ENCODE measurements at regions not wholly inside any gene's neighbourhood (a gene's known extent, or its start where the extent isn't known, plus 50 kb on each side); places are given as distances from the start of the nearest gene placed in this dataset.

DNA sequence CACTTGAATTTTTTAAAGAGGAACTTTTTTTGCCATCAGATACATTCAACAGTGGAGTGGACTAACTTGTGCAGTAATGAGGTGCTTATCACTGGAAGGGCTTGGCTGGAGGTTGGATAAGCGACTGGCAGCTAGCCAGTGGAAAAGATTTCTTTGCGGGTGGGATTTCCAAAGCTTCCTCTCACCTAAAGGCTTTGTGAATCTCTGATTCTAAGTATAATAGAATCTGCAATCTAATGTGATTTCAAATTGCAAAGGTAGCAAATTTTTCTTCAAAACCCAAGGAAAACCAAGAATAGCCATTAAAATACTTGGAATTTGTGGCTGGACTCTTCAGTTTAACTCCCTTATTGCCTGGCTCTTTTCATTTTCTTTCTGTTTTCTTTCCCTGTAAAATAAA, 460.4 kb upstream of the MARCKS start:
- H3K27ac Mint-ChIP-seq: no peak overlapping the region
- no peak for DNase-seq
- no peak overlapping the region for H3K4me3 Mint-ChIP-seq

DNA sequence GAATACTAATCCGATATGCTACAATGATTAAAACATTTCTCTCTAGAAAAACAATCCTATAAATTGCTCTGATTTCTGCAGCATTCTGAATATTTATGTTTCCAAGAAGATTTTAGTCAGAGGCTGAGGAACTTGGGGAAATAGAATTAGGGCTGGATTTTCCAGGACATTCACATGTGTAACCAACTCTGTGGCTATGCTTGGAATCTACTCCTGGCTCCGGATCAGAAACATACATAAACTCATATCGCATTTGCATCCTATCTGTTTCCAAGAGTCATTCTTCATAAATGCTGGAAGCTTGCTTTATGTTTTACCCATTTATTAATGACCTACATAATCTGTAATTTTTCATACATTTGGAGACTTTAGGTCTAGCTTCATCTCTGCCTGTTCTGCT, 459.9 kb upstream of the MARCKS start:
- no peaks in the 10 kb centered on the region for H3K36me3 Mint-ChIP-seq (ENCODE audit: low read depth)
- no peak overlapping the region for H3K27ac Mint-ChIP-seq
- H3K27me3 Mint-ChIP-seq: no peaks in the 10 kb centered on the region
- DNase-seq: no peak
- no peak overlapping the region for H3K4me3 Mint-ChIP-seq
- H3K4me1 Mint-ChIP-seq (ENCODE audit: low read depth): no peaks in the 10 kb centered on the region
- peaks cover 4% of the 10 kb centered on the region for H3K9me3 Mint-ChIP-seq

More for the DNA sequence above, 460.4 kb upstream of the MARCKS start:
- Mint-ChIP-seq H3K27me3 (no peaks in the 10 kb centered on the region), H3K4me1 (ENCODE audit: low read depth) (no peaks in the 10 kb centered on the region), H3K36me3 (ENCODE audit: low read depth) (no peaks in the 10 kb centered on the region), H3K9me3 (peaks cover 4% of the 10 kb centered on the region)

DNA sequence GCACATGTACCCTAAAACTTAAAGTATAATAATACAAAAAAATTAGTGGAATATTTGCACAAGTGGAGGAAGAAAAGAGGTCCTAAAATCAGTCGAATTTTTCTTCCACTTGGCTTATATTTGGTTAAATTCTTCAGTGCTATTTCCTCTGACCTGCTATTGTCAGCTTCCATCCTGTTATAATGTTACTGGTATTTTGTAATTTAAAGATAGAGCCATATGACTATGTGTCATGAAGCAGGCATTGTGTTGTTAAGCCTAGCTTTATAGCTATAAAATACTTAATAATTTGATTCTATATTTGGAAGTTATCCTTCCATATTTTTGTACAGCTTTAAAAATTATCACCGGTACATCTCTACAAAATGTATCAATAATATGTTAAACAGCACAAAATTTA, 455.9 kb upstream of the MARCKS start:
- H3K4me3 Mint-ChIP-seq: no peak overlapping the region
- H3K27ac Mint-ChIP-seq: no peak overlapping the region
- no peaks in the 10 kb centered on the region for H3K36me3 Mint-ChIP-seq (ENCODE audit: low read depth)
- H3K9me3 Mint-ChIP-seq: peaks cover 4% of the 10 kb centered on the region
- no peak for DNase-seq
- H3K4me1 Mint-ChIP-seq (ENCODE audit: low read depth): no peaks in the 10 kb centered on the region
- H3K27me3 Mint-ChIP-seq: no peaks in the 10 kb centered on the region

DNA sequence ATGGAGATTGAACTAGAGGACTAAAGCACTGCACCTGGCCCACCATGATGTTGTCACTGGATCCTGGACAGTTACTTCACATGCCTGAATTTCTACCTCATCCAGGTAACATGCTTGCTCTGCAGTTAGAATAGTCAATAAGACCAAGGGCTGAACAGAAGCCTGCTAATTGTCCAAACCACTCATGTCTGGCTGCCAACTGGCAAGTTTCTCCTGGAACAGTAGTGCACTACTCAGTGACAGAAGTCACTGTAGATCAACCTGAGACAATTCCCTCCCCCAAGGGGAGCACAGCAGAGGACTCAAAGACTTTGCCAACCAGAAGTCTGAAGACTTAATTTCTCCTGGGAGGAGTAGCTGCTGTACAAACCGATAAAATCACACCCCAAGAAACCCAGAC, 454.6 kb upstream of the MARCKS start:
- Mint-ChIP-seq H3K27ac (no peak overlapping the region), H3K4me1 (ENCODE audit: low read depth) (no peaks in the 10 kb centered on the region), H3K36me3 (ENCODE audit: low read depth) (no peaks in the 10 kb centered on the region), H3K9me3 (peaks cover 4% of the 10 kb centered on the region), H3K4me3 (no peak overlapping the region), H3K27me3 (no peaks in the 10 kb centered on the region)
- DNase-seq: no peak

DNA sequence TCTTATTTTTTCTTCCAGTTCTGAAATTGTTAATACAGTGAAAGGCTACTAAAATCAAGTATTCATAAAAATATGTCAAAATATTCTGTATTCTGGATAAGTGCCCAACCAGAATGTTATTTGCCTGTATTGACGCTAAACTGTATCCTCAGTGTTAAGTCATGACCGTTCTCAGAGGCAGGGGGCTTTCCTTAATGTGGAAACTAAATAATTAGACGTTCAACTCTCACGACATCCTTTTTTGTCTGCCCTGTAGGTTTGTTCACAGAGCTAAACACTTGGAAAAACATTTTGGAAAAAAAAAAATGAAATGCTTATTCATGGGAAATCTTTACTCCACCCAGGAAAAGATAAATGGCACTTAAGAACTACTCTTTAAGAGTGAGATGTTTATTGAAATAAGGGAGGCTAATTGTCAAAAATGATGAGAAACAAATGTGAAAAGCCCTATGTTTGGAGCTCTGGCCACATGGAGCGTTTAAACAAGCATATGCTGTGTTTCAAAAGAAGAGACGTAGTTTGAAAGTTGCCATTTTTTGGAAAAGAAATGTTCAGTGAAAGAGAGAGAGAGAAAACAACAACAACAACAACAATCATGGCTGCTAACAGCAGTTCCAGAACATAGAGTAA, 453.1 kb upstream of the MARCKS start:
- H3K27ac Mint-ChIP-seq: no peak overlapping the region
- DNase-seq: no peak
- H3K9me3 Mint-ChIP-seq: peaks cover 4% of the 10 kb centered on the region
- H3K27me3 Mint-ChIP-seq: no peaks in the 10 kb centered on the region
- H3K36me3 Mint-ChIP-seq (ENCODE audit: low read depth): no peaks in the 10 kb centered on the region
- H3K4me3 Mint-ChIP-seq: no peak overlapping the region
- no peaks in the 10 kb centered on the region for H3K4me1 Mint-ChIP-seq (ENCODE audit: low read depth)

DNA sequence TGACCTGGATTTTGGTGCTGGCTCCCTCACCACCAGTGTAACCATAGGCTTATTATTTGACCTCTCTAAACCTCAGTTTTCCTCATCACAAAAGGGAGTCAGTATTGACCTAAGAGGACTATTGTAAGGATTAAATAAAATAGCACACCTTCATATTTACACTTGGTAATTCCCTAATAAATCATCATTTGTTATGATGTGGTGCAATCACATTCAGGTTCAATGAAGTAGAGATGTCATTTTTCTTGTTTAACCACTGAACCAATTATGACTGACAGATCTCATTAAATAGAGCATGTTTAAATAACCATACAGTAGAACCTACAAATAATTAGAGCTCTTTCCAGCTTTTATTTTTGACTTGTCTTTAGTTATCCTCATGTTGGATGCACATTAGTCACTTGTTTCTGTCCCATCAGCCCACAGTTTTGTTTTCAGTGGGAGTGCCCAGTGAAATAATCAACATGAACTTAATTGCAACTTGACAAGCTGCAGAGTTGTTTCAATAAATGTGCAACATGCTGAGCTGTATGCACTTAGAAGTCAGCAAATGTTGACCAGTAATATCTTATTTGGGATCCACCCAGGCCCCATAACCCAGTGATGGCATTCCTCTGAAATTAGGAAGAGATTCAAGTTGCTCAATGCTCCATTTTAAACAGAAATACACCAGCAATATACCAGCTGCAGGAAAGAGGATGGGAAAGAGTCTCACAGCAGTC, 451.7 kb upstream of the MARCKS start:
- H3K4me3 Mint-ChIP-seq: no peak overlapping the region
- no peaks in the 10 kb centered on the region for H3K27me3 Mint-ChIP-seq
- no peak overlapping the region for H3K27ac Mint-ChIP-seq
- H3K4me1 Mint-ChIP-seq (ENCODE audit: low read depth): no peaks in the 10 kb centered on the region
- no peak for DNase-seq
- H3K9me3 Mint-ChIP-seq: no peaks in the 10 kb centered on the region
- no peaks in the 10 kb centered on the region for H3K36me3 Mint-ChIP-seq (ENCODE audit: low read depth)

DNA sequence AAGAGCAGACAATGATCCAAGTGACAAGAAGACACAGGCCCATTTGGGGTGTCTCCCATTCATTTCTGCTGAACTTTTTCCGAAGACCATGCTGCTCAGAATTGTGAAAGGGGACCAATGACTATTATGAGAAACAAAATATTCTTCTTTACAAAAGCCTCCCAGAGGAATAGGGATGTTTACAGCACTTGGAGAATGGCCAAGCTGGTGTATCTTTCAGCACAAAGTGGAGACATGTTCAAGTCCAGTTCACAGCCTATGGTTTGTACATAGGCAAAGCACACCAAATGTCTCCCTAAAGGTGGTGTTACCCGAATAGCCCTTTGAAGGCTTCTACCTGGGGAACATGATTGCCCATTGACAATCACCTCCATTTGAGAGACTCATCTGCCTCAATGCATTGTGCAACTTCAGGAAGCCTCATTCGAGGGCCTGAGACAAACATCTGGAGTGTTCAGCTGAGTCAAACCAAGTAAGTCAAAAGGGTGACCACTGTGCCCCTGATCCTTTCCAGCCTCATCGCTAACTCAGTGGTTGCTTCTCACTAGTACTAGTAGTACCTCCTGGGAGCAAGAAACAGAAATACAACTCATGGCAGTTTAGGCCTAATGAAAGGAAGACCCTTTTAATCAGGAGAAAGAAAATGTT, 451.0 kb upstream of the MARCKS start:
- Mint-ChIP-seq H3K36me3 (ENCODE audit: low read depth) (no peaks in the 10 kb centered on the region), H3K4me1 (ENCODE audit: low read depth) (no peaks in the 10 kb centered on the region), H3K9me3 (no peaks in the 10 kb centered on the region), H3K4me3 (no peak overlapping the region), H3K27me3 (no peaks in the 10 kb centered on the region), H3K27ac (no peak overlapping the region)
- DNase-seq: no peak

DNA sequence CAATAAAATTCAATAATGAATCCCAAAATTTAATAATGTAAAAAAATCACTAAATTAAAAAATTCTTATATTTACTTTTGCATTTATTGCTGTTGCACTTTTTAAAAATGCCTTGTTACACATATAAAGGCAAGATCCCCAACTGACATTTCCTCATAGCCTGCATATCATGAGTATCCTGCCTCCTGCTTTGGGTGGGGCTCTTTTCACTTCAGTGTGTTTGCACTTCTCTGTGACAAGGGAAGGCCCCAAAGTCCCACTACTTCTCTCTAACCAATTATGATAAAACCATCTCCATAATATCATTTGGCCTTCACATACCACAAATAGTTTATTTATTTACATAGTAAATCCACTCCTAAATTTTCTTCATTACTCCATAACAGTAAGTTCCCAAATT, 446.1 kb upstream of the MARCKS start:
- H3K4me1 Mint-ChIP-seq (ENCODE audit: low read depth): no peaks in the 10 kb centered on the region
- no peak for DNase-seq
- H3K9me3 Mint-ChIP-seq: no peaks in the 10 kb centered on the region
- H3K36me3 Mint-ChIP-seq (ENCODE audit: low read depth): no peaks in the 10 kb centered on the region
- H3K4me3 Mint-ChIP-seq: no peak overlapping the region
- H3K27ac Mint-ChIP-seq: no peak overlapping the region
- H3K27me3 Mint-ChIP-seq: no peaks in the 10 kb centered on the region

DNA sequence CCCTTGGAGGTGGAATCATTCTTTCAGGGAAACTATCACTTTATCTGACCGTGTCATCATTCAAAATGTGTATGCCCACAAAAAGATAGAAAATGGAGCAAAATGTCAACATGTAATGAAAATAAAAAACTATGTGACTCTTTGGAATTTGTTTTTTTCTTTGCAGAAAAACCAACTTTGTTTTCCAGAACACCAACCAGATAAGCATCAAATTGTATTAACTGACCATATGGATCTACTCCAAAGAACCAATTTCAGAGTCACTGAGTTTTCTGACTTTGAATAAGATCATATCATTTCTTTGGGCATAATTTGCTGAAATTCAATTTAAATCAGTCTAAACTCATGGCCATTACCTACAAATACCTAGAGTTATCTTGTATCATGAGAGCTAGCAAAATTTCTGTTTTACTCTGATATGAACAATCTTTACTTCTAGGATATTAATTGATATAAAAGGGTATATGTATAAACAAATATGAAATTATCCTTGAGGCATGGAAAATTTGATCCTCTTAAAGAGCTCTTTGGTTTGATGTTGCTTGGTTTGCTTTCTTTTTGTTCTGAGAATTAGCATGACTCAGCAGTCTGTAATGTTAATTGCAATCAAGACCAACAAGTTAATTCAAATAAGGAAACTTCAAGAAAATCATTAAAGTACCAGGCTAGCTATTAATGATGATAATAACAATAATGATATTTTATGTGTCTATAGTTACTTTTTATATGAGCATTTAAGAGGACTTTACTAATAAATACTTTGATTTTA, 444.4 kb upstream of the MARCKS start:
- Mint-ChIP-seq H3K4me1 (ENCODE audit: low read depth) (no peaks in the 10 kb centered on the region), H3K27ac (no peak overlapping the region), H3K27me3 (no peaks in the 10 kb centered on the region), H3K9me3 (no peaks in the 10 kb centered on the region), H3K36me3 (ENCODE audit: low read depth) (no peaks in the 10 kb centered on the region), H3K4me3 (no peak overlapping the region)
- no peak for DNase-seq

DNA sequence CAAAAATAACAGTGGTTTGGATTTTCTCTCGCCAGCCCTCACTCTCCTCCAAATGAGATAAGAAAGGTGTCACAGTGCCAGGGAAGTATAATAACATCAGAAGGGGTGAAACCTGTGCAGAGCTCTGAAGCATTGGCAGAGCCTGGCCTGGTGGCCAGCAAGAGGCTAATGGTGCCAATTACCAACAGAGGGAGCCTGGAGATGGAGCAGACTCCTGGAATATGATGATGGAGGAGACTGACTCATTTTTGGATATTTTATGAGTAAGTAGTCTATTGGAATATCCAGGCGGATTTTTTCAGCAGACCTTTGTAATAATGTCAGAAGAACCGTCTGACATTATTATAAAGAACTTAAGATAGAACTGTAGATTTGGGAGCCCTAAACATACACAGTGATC, 442.6 kb upstream of the MARCKS start:
- Mint-ChIP-seq H3K9me3 (no peaks in the 10 kb centered on the region), H3K27me3 (no peaks in the 10 kb centered on the region), H3K4me1 (ENCODE audit: low read depth) (no peaks in the 10 kb centered on the region), H3K36me3 (ENCODE audit: low read depth) (no peaks in the 10 kb centered on the region), H3K27ac (no peak overlapping the region), H3K4me3 (no peak overlapping the region)
- no peak for DNase-seq

DNA sequence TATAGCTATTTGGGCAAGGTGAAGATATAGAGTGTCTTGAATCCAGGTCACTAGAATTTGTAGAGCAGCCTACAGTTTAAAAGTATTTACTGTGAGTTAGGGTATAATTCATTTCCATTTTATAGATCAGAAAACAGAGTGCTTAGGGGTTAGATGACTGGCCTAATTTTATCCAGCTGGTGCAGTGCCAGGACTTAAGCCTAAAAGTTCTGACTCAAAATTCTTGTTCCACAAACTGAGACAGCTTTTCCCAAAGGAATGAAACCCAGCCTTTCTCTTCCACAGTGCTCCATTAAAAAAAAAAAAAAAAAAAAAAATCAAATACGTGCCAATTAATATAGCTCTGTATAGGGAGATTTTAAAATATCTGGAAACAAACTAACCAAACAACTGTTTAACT, 441.0 kb upstream of the MARCKS start:
- no peaks in the 10 kb centered on the region for H3K27me3 Mint-ChIP-seq
- no peaks in the 10 kb centered on the region for H3K4me1 Mint-ChIP-seq (ENCODE audit: low read depth)
- no peak for DNase-seq
- no peaks in the 10 kb centered on the region for H3K9me3 Mint-ChIP-seq
- H3K36me3 Mint-ChIP-seq (ENCODE audit: low read depth): no peaks in the 10 kb centered on the region
- no peak overlapping the region for H3K4me3 Mint-ChIP-seq
- H3K27ac Mint-ChIP-seq: no peak overlapping the region

DNA sequence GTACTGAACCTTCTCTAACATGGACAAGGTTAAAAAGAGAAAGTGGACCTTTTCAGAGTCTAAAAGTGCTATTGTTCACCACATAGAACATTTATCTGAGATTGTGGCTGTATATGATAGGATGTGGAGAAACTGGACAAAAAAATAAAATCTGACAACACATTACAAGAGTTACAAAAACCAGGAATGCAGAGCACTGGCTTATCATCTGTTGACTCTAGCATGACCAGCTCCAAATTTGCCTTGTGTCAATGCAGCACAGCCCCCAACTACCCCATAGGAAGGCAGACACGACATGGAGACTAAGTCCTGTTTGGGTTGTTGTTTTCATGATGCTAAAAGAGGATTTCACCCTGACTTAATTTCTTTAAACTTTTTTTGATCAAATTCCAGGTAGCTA, 436.9 kb upstream of the MARCKS start:
- no peaks in the 10 kb centered on the region for H3K9me3 Mint-ChIP-seq
- H3K4me1 Mint-ChIP-seq (ENCODE audit: low read depth): no peaks in the 10 kb centered on the region
- H3K4me3 Mint-ChIP-seq: no peak overlapping the region
- DNase-seq: no peak
- no peaks in the 10 kb centered on the region for H3K36me3 Mint-ChIP-seq (ENCODE audit: low read depth)
- H3K27ac Mint-ChIP-seq: no peak overlapping the region
- H3K27me3 Mint-ChIP-seq: no peaks in the 10 kb centered on the region

DNA sequence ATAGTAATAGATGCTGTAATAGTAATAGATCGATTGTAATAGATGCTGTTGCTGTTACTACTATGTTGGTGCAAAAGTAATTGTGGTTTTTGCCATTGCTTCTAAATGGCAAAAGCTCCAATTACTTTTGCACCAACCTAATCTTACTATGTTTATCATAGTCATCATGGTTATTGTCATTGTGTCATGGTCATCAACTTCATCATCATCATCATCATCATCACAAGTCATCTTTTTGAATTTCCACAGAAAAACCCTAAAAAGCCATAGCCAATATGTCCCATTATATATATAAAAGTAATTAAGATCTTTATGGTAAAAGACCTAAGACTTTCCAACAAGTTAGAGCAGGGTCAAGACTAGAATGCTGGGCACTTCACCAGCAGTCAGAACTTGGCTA, 435.1 kb upstream of the MARCKS start:
- Mint-ChIP-seq H3K9me3 (no peaks in the 10 kb centered on the region), H3K4me1 (ENCODE audit: low read depth) (no peaks in the 10 kb centered on the region), H3K4me3 (no peak overlapping the region)

DNA sequence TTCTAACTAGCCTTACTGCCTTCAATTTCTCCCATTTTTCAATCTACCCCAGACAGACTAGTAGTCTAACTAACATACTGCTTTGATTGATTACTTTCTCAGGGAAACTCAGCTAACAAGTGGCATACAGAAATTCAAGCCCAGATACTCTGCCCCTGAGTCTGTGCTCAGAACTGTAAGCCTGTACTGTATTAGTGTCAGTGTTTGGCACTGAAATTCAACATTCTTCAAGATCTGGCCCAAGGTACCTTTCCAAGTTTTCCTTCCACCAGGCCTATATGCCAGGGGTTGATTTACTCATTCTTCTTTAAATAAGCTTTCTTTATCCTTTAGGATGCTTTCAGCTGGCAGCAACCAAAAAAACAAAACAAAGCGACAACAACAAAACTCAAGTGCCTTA, 433.2 kb upstream of the MARCKS start:
- no peak overlapping the region for H3K4me3 Mint-ChIP-seq
- DNase-seq: no peak
- H3K36me3 Mint-ChIP-seq (ENCODE audit: low read depth): no peaks in the 10 kb centered on the region
- H3K27ac Mint-ChIP-seq: no peak overlapping the region
- no peaks in the 10 kb centered on the region for H3K27me3 Mint-ChIP-seq
- H3K9me3 Mint-ChIP-seq: no peaks in the 10 kb centered on the region
- H3K4me1 Mint-ChIP-seq (ENCODE audit: low read depth): no peaks in the 10 kb centered on the region

More for the DNA sequence above, 435.1 kb upstream of the MARCKS start:
- Mint-ChIP-seq H3K36me3 (ENCODE audit: low read depth) (no peaks in the 10 kb centered on the region), H3K27me3 (no peaks in the 10 kb centered on the region), H3K27ac (no peak overlapping the region)
- no peak for DNase-seq
